CD4-positive, alpha-beta T cell (primary cell): ENCODE measurements at regions not wholly inside any gene's neighbourhood (a gene's known extent, or its start where the extent isn't known, plus 50 kb on each side); places are given as distances from the start of the nearest gene placed in this dataset.

Experiments
- ATAC-seq: fragments of 200-7000 bp; cut with Tn5 transposase; one replicate; pipeline ENCODE4 v1.10.0; 2022; ENCODE audit warnings: mild to moderate bottlenecking; ENCODE audit not compliant: poor library complexity
- CTCF ChIA-PET: fragments of 350-600 bp; sonication (Branson Sonifier 250); formaldehyde crosslinking; loops from one replicate; lab custom pipeline; 2021; ENCODE audit warnings: antibody characterized with exemption, inconsistent platforms; lab: Charles Lee
- POLR2A ChIA-PET: fragments of 350-600 bp; sonication (Branson Sonifier 250); formaldehyde crosslinking; loops from one replicate; lab custom pipeline; 2021; ENCODE audit warnings: antibody characterized with exemption, inconsistent platforms; lab: Charles Lee
- DNase-seq, 14 experiments: peaks; one replicate each; pipeline ENCODE4 v3.0.0-alpha.2; 2013 to 2020; ENCODE audit warnings: mixed read lengths in 2 of 14
- H3K27ac ChIP-seq, 2 donors: one replicate each; pipeline versions ENCODE4 v1.5.1 to v1.7.0; 2013; ENCODE audit warnings: low read length in 2 of 2, low read depth in 1 of 2, mild to moderate bottlenecking in 1 of 2
- H3K27me3 ChIP-seq, 2 experiments: 1 replicate in 1 of 2; 2 replicates in 1 of 2; pipeline versions ENCODE4 v1.6.1 to v1.7.0; 2013; ENCODE audit warnings: low read length in 2 of 2, control low read depth in 1 of 2, mild to moderate bottlenecking in 1 of 2, moderate library complexity in 1 of 2; ENCODE audit not compliant: insufficient read depth in 2 of 2, control insufficient read depth in 1 of 2
- H3K36me3 ChIP-seq: one replicate; pipeline ENCODE4 v1.6.1; 2013; ENCODE audit warnings: low read length, control low read depth; ENCODE audit not compliant: insufficient read depth
- H3K4me1 ChIP-seq: one replicate; pipeline ENCODE4 v1.6.1; 2013; ENCODE audit warnings: low read length, control low read depth; ENCODE audit not compliant: insufficient read depth
- H3K4me3 ChIP-seq: one replicate; pipeline ENCODE4 v1.5.1; 2013; ENCODE audit warnings: mild to moderate bottlenecking, low read length, moderate library complexity
- H3K9me3 ChIP-seq, 2 experiments: 1 replicate in 1 of 2; 2 replicates in 1 of 2; pipeline versions ENCODE4 v1.6.1 to v1.7.0; 2013; ENCODE audit warnings: low read length in 2 of 2, mild to moderate bottlenecking in 2 of 2, control low read depth in 1 of 2, moderate library complexity in 1 of 2; ENCODE audit not compliant: control insufficient read depth in 1 of 2, insufficient read depth in 1 of 2
- H3K27ac Mint-ChIP-seq: one replicate; pipeline ENCODE4 v1.8.0; 2020; ENCODE audit warnings: mixed read lengths
- H3K27me3 Mint-ChIP-seq: one replicate; pipeline ENCODE4 v1.8.0; 2021; ENCODE audit warnings: mixed read lengths
- H3K36me3 Mint-ChIP-seq: one replicate; pipeline ENCODE4 v1.8.0; 2021; ENCODE audit warnings: low read depth, mixed read lengths
- H3K4me1 Mint-ChIP-seq: one replicate; pipeline ENCODE4 v1.8.0; 2021; ENCODE audit warnings: low read depth, mixed read lengths
- H3K4me3 Mint-ChIP-seq: one replicate; pipeline ENCODE4 v1.8.0; 2020; ENCODE audit warnings: mild to moderate bottlenecking, mixed read lengths
- H3K9me3 Mint-ChIP-seq: one replicate; pipeline ENCODE4 v1.8.0; 2020; ENCODE audit warnings: mixed read lengths
- CTCF ChIP-seq: fragments of 200-600 bp; IDR thresholded peaks from one replicate; pipeline ENCODE4 v1.8.0; 2022; ENCODE audit warnings: antibody characterized with exemption, mild to moderate bottlenecking
- intact Hi-C, 2 experiments: fragments of 100-400 bp; cut with DNase I in 1 of 2; cut with micrococcal nuclease in 1 of 2; formaldehyde crosslinking; loops; one replicate each; pipeline versions ENCODE4 v1.15.1 to v1.9.0; 2023 to 2025; cut with DNase I, micrococcal nuclease

- Histone ChIP-seq H3K9me3 (no peaks in the 10 kb centered on the region), H3K4me1 (no peaks in the 10 kb centered on the region), H3K27me3 (no peaks in the 10 kb centered on the region), H3K36me3 (no peaks in the 10 kb centered on the region), H3K27ac (no peak overlapping the region), H3K4me3 (no peak overlapping the region)
- Mint-ChIP-seq H3K4me1 (no peaks in the 10 kb centered on the region), H3K27ac (no peak overlapping the region), H3K27me3 (no peaks in the 10 kb centered on the region), H3K4me3 (no peak overlapping the region), H3K9me3 (peaks cover 14% of the 10 kb centered on the region), H3K36me3 (no peaks in the 10 kb centered on the region)
- ChIA-PET CTCF (no interaction called here), POLR2A (no interaction called here)
- no peak for DNase-seq
- TF ChIP-seq CTCF: no peak
- no peak for ATAC-seq
- intact Hi-C loops: no loop called here
Observed at GRCh38 chr7:109375823-109376222, 806.1 kb downstream of the DNAJB9 start.

- Histone ChIP-seq H3K36me3 (no peaks in the 10 kb centered on the region), H3K4me3 (no peak overlapping the region), H3K4me1 (no peaks in the 10 kb centered on the region), H3K27ac (no peak overlapping the region), H3K9me3 (no peaks in the 10 kb centered on the region), H3K27me3 (no peaks in the 10 kb centered on the region)
- Mint-ChIP-seq H3K36me3 (no peaks in the 10 kb centered on the region), H3K4me1 (no peaks in the 10 kb centered on the region), H3K27me3 (no peaks in the 10 kb centered on the region), H3K9me3 (peaks cover 14% of the 10 kb centered on the region), H3K27ac (no peak overlapping the region), H3K4me3 (no peak overlapping the region)
- no peak for TF ChIP-seq CTCF
- ATAC-seq: no peak
- DNase-seq: no peak
- intact Hi-C loops: no loop called here
- POLR2A ChIA-PET: no interaction called here
- CTCF ChIA-PET: no interaction called here
Observed at GRCh38 chr7:109376576-109376975, 806.9 kb downstream of the DNAJB9 start.

DNA sequence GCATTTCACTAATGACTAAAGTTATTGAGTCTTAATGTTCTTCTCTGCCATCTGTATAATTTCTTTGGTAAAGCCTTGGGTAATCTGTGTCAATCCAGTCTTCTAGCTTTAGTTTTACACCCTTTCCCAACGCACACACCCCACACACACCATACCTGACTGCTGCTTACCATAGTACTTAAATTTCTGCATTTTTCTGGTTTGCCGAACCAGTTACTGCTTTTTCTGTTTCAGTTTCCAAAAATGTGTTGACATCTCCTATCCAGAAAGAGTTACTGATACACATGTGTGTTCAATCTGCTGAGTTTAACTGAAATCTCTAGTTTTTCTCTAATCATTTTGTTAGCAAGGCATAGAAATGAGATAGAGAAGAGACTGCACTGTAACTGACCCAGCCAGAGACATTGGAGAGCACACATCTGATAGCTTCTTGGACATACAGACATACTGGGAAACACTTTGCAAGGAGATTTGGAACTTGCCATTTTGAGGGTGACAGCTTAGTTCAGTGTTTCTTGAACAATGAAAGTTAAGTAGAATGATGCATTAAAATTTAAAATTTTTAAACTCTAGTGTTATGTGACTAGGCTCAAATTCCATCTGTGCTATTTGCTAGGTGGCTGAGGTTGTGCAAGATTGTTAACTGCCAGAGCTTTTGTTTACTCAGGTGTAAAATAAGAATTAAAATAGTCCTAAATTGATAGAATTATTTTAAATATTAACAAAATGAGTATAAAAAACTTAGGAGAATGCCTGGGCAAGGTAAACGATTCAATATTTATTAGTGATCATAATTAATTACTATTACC lies 807.6 kb downstream of the DNAJB9 start:
- Histone ChIP-seq H3K27me3 (no peaks in the 10 kb centered on the region), H3K36me3 (no peaks in the 10 kb centered on the region), H3K4me3 (no peak overlapping the region), H3K9me3 (no peaks in the 10 kb centered on the region), H3K4me1 (no peaks in the 10 kb centered on the region), H3K27ac (no peak overlapping the region)
- Mint-ChIP-seq H3K36me3 (no peaks in the 10 kb centered on the region), H3K27me3 (no peaks in the 10 kb centered on the region), H3K9me3 (peaks cover 14% of the 10 kb centered on the region), H3K4me3 (no peak overlapping the region), H3K27ac (no peak overlapping the region), H3K4me1 (no peaks in the 10 kb centered on the region)
- intact Hi-C loops: no loop called here
- TF ChIP-seq CTCF: no peak
- DNase-seq: no peak
- ChIA-PET POLR2A (no interaction called here), CTCF (no interaction called here)
- no peak for ATAC-seq
